ENCODE measurements at regions not wholly inside any gene's neighbourhood (a gene's known extent, or its start where the extent isn't known, plus 50 kb on each side); places are given as distances from the start of the nearest gene placed in this dataset.

DNA sequence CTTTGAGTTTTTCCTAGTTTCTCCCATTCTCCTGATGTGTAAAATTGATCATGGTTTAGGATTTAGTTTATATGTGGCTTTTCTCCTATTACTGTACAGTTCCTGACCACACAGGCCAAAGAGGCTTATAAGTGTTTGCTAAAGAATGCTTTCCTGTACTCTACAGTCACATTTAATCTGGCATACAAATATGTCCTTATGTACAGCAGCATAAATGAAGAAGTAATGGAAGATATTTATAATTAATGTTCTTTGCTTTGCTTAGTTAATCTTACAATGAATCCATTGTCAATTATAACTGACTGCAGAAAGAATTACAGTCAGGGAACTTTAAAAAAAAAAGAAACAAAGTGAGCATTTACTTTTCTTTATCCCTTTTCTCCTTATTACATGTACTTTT, 293.9 kb downstream of the KCNC2 start:
- DNase-seq: no peak

GRCh38 chr12:74917743-74918142, 291.9 kb downstream of the KCNC2 start:
- DNase-seq: no peak

- no peak for DNase-seq
These were observed 291.3 kb downstream of the KCNC2 start for GRCh38 chr12:74918291-74918690.

DNA sequence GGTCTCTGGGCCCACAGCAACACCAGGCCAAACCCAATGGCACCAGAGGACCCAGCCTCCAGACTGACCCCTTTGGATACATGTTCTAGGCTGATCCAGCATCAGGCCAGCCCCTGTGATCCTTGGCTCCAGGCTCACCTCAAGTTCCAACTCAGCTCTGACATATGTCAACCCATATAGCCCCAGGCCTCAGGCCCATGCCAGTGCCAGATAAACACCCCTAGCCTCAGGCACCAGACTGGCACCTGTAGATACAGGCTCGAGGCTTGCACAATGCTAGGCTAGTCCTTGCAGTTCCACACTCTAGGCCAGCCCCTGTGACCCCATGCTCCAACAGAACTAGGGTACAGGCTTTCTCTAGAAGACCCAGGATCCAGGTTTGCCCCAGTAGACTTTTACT, 287.5 kb downstream of the KCNC2 start:
- DNase-seq: no peak

DNA sequence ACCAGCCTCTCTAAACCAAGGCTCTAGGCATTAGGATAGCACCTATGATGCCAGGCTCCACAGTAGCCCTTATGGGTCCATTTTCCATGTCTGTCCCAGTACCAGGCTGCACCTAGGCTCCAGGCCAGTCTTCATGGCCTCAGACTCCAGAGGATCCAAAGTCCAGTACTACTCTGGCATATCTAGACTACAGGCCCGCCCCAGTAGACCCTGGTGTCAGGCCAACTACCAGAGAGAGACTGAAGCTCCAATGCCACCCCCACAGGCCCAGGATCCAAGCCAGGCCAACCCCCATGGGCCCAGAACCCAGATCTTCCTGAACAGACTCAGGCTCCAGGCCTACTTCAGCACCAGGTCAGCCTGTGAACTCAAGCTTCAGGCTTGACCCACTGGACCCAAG, 287.0 kb downstream of the KCNC2 start:
- DNase-seq: no peak

GRCh38 chr12:74941670-74942069, 268.0 kb downstream of the KCNC2 start:
- no peak for DNase-seq

DNA sequence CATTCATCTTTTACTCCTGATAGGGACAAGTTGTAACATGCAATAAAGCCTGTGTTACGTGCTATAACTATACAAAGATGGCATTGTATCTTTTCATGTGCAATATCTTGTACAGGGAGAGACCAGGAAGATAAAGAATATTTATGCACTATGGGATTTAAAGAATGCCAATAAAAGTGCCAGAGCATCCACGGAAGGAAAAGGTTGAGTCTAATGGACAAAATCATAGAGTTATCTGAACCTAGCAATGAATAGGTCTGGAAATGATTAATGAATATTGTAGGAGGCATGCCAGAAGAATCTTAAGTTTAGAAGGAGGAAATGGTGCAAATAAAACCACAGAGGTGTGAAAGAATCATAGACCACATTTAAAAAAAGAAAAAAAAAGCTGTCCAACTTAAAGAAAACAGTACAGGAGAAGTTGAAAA, 263.9 kb downstream of the KCNC2 start:
- DNase-seq: no peak

DNA sequence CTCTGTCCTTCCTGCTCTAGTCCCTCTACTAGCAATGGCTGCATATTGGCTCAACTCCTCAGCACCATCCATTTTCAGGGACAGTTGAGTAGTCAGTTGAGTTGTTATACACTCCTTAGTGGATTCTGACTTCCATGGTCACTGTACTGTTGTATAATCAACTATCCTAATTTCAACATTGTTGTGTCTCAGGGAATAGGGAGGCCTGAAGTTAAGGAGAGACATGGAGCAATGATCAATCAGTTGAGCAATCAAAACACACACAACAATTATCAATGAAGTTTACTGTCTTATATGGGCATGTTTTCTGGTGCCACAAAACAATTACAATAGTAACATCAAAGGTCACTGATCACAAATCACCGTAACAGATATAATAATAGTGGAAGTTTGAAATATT, 255.9 kb downstream of the KCNC2 start:
- no peak for DNase-seq

DNA sequence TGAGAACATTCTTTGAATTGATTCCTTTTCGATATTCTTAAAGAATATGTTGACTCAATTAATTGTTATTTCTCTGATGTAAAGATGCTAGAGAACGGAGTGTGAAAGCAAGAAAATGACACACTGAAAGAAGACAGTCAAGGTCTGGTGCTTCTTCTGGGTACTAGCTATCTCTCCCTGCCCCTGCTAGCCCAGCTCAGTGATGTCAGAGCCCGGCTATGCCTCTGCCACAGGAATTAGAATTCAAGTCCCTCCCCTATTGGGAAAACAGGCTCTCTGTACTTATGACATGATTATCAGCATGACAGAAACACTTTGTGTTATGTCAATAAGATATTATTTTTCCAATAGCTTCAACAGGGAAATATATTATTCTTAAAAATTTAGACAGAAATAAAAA, 252.4 kb downstream of the KCNC2 start:
- DNase-seq: no peak

- no peak for DNase-seq
These were observed 252.0 kb downstream of the KCNC2 start for GRCh38 chr12:74957634-74958033.

DNA sequence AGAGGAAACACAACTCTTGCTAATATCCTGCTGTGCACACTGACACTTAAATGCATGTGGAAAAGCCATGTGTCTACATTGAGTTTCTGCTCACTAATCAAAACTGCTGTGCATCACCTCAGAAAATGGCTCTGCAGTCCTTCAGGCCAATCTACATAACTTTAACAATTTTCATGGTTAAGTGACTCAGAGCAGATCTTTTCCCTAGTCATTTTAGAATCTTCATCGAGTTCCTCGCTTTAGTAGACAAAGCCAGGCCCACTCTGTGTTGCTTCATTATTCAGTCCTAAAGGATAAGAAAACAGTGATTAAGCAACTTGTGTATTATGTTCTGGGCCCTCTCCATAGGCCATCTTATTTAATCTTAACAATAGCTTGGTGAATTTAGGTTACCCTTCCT, 250.0 kb downstream of the KCNC2 start:
- no peak for DNase-seq

GRCh38 chr12:74963304-74963703, 246.3 kb downstream of the KCNC2 start:
- no peak for DNase-seq

DNA sequence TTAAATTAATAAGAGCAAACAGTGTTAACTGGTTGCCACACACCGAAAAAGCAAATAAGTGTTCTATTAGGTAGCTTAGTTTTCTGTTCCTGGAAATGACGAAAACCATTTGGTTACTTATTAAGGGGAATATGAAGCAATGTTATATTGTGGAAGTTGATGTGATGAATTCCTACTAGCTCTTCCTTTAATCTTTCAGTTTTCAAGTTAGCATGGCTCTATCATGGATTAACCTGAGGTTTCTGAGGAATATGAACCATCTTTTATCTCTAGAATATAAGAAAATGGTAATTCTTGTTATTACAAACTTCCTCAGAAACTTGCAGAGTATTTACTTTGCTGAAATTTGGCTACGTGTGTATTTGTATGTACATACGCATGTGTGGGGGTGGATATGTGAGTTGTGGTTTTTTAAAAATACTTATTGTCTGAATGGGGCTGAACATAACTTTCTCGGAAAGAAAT, 245.7 kb downstream of the KCNC2 start:
- no peak for DNase-seq

DNA sequence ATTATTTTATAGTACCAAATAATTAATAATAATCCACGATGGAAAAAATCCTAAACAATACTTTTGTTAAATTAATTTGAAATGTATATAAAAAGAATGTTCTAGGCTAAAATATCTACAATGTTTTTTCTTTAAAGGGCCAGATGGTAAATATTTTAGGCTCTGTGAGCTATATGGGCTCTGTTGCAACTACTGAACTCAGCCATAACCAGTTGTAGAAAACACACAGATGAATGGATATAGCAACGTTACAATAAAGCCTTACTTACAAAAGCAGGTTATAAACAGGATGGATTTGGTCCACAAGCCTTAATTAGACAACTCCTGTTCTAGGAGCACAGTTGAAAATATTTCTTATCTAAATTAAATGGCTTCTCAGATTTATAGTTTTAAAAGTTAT, 245.2 kb downstream of the KCNC2 start:
- DNase-seq: no peak

GRCh38 chr12:74971201-74971600, 238.4 kb downstream of the KCNC2 start:
- DNase-seq: no peak

DNA sequence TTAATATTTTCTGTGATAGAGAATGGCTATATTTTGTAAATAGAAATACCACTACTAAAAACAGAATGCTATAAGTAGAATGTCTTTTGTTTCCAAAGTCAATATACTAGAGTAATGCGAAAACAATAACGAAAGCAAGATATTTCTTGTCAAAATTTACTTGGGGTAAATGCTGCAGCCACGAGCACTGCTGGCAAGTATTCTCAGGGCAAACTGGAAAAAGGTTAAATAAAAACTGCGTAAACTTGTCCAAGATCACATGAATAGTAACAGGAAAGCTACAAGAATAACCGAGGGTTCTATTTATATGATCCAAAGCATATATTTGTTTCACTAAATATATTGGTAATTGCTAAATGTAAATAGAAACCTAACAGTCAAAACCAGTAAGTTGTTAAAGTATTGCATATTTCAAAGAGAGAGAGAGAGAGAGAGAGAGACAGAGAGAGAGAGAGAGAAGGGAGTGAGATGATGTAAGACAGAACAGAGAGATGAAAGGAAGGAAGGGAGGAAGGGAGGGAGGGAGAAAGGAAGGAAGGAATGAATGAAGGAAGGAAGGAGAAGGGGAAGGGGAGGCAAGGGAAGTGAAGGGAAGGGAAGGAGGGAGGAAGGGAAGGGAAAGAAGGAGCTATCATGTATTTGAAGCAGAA, 231.7 kb downstream of the KCNC2 start:
- DNase-seq: no peak

GRCh38 chr12:74980510-74980909, 229.1 kb downstream of the KCNC2 start:
- no peak for DNase-seq

GRCh38 chr12:74981541-74981940, 228.1 kb downstream of the KCNC2 start:
- no peak for DNase-seq

- no peak for DNase-seq
These were observed 225.7 kb downstream of the KCNC2 start for GRCh38 chr12:74983917-74984316.

DNA sequence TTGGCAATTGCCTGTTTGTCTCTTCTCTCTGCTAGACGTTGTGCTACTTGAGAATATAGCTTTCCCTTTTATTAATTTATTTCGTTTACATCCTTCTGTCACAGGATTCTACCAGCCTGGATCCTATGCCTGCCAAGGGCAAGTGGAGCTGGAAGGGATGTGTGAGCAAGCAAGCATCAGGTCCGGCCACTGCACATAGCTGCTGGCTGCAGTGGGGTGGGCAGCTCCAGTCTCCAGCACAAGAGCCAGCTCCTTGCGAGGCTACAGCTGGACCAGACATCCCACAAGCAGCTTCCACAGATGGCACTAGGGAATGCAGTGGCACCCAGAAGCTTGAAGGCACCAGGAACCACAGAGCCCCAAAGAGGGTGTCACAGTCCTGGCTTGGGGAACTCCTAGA, 225.0 kb downstream of the KCNC2 start:
- no peak for DNase-seq

DNA sequence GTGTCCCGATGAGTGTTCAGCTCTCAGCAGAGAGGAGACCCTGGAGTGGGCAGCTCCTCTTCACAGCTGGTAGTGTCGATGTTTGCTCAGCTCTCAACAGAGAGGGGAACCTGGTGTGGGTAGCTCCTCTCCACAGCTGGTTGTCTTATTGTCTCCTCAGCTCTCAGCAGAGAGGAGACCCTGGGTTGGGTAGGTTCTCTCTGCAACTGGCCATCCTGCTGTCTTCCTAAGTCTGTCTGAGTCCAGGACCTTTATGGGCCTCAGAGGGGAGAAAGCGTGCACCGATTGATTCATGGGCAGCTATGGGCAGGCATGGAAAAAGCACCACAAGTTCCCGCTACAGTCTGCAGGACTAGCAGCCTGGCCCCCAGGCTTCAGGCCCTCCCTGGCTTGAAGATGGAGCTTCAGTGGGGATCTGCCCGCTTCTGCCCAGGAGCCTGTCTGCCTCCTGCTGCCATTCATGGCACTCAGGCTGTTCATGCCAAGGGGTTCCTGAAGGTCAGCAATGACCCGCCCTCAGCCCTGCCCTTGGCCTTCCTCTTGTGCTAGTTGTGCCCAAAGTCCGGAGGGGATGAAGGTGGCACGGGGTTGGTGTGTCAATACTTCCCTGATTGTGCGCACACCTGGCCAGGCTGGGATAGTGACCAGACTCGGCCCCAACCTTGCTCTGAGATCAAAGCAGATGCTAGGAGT, 224.2 kb downstream of the KCNC2 start:
- no peak for DNase-seq

- no peak for DNase-seq
These were observed 223.7 kb downstream of the KCNC2 start for GRCh38 chr12:74985986-74986319.

GRCh38 chr12:74988156-74988555, 221.5 kb downstream of the KCNC2 start:
- no peak for DNase-seq
